Trophoblast cell (in vitro differentiated cells and primary cell): ENCODE measurements at regions not wholly inside any gene's neighbourhood (a gene's known extent, or its start where the extent isn't known, plus 50 kb on each side); places are given as distances from the start of the nearest gene placed in this dataset.

Experiments used
- DNase-seq, 2 donors: peaks; one replicate each; pipeline ENCODE4 v3.0.0-alpha.2; 2016
- H2AFZ ChIP-seq: 2 replicates; pipeline ENCODE4 v1.6.1; 2013; ENCODE audit warnings: low read length, moderate library complexity, mild to moderate bottlenecking; ENCODE audit not compliant: insufficient read depth, poor library complexity
- H2AK5ac ChIP-seq: 2 replicates; pipeline ENCODE4 v1.6.1; 2013; ENCODE audit warnings: mild to moderate bottlenecking, low read length
- H2BK120ac ChIP-seq: 2 replicates; pipeline ENCODE4 v1.6.1; 2013; ENCODE audit warnings: low read length, mild to moderate bottlenecking, moderate library complexity; ENCODE audit not compliant: insufficient read depth, poor library complexity
- H2BK12ac ChIP-seq: 2 replicates; pipeline ENCODE4 v1.6.1; 2013; ENCODE audit warnings: mild to moderate bottlenecking, low read length, moderate library complexity
- H2BK5ac ChIP-seq: 2 replicates; pipeline ENCODE4 v1.6.1; 2013; ENCODE audit warnings: low read length, low read depth, moderate library complexity, mild to moderate bottlenecking; ENCODE audit not compliant: poor library complexity
- H3K14ac ChIP-seq: 2 replicates; pipeline ENCODE4 v1.6.1; 2013; ENCODE audit warnings: mild to moderate bottlenecking, low read length
- H3K18ac ChIP-seq: 2 replicates; pipeline ENCODE4 v1.6.1; 2013; ENCODE audit warnings: mild to moderate bottlenecking, low read length
- H3K23ac ChIP-seq: 2 replicates; pipeline ENCODE4 v1.6.1; 2013; ENCODE audit warnings: low read length
- H3K27ac ChIP-seq: 2 replicates; pipeline ENCODE4 v1.5.1; 2013; ENCODE audit warnings: low read depth, mild to moderate bottlenecking, inconsistent platforms, low read length, moderate library complexity
- H3K27me3 ChIP-seq: 2 replicates; pipeline ENCODE4 v1.6.1; 2013; ENCODE audit warnings: inconsistent platforms, mild to moderate bottlenecking, low read length, moderate library complexity; ENCODE audit not compliant: insufficient read depth
- H3K36me3 ChIP-seq, 2 experiments: 1 replicate in 1 of 2; 2 replicates in 1 of 2; pipeline ENCODE4 v1.6.1; 2013; ENCODE audit warnings: low read length in 2 of 2, mild to moderate bottlenecking in 2 of 2, moderate library complexity in 1 of 2; ENCODE audit not compliant: insufficient read depth in 2 of 2, control insufficient read depth in 1 of 2
- H3K4ac ChIP-seq: 2 replicates; pipeline ENCODE4 v1.6.1; 2013; ENCODE audit warnings: low read depth, mild to moderate bottlenecking, low read length, moderate library complexity
- H3K4me1 ChIP-seq, 2 experiments: 1 replicate in 1 of 2; 2 replicates in 1 of 2; pipeline ENCODE4 v1.6.1; 2013; ENCODE audit warnings: low read length in 2 of 2, mild to moderate bottlenecking in 2 of 2, moderate library complexity in 1 of 2; ENCODE audit not compliant: insufficient read depth in 2 of 2, control insufficient read depth in 1 of 2
- H3K4me2 ChIP-seq: 2 replicates; pipeline ENCODE4 v1.6.1; 2013; ENCODE audit warnings: inconsistent platforms, mild to moderate bottlenecking, low read length, moderate library complexity
- H3K4me3 ChIP-seq: 2 replicates; pipeline ENCODE4 v1.5.1; 2013; ENCODE audit warnings: mild to moderate bottlenecking, low read depth, low read length, inconsistent platforms
- H3K79me1 ChIP-seq: one replicate; pipeline ENCODE4 v1.6.1; 2013; ENCODE audit warnings: low read length
- H3K79me2 ChIP-seq: 2 replicates; pipeline ENCODE4 v1.6.1; 2013; ENCODE audit warnings: low read length, mild to moderate bottlenecking; ENCODE audit not compliant: control insufficient read depth, insufficient read depth, poor library complexity
- H3K9ac ChIP-seq: 2 replicates; pipeline ENCODE4 v1.6.1; 2013; ENCODE audit warnings: mild to moderate bottlenecking, low read length
- H3K9me3 ChIP-seq: 2 replicates; pipeline ENCODE4 v1.6.1; 2013; ENCODE audit warnings: low read depth, mild to moderate bottlenecking, control low read depth, inconsistent platforms, low read length; ENCODE audit not compliant: insufficient read depth
- H4K12ac ChIP-seq: 2 replicates; pipeline ENCODE4 v1.6.1; 2013; ENCODE audit warnings: low read depth, mild to moderate bottlenecking, low read length, moderate library complexity
- H4K8ac ChIP-seq: 2 replicates; pipeline ENCODE4 v1.6.1; 2013; ENCODE audit warnings: low read depth, mild to moderate bottlenecking, low read length, moderate library complexity
- H4K91ac ChIP-seq: one replicate; pipeline ENCODE4 v1.6.1; 2013; ENCODE audit warnings: low read depth, mild to moderate bottlenecking, low read length, moderate library complexity
- WGBS: extraction: QIAGEN DNeasy Blood & Tissue Kit; methylation state at CpG from one replicate; pipeline ENCODE4 v1.1.7; 2013; ENCODE audit warnings: missing lambda C conversion rate; ENCODE audit not compliant: insufficient read length, insufficient coverage; ENCODE audit errors: extremely low coverage; 5-methylcytosine and 5-hydroxymethylcytosine counted together

DNA sequence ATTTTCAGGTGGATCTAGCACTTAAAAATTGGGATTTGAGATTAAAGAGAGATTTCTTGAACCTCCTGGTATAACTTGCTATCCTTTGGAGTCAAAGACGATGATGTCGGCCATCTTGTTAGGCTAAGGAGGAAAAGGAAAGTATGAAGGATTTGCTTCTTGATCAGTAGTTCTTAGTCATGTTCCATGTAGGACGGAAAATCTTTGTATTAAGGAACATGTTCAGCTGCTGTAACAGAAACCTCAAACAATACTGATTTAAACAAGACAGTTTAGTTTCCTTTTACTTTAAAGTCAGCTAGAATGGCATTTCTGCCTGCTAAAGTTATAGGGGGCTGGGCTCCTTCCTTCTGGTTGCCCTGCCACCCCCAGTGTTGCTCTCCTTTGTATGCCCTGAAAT, 56.4 kb upstream of the MGAT5 start:
- no peak overlapping the region for H3K27ac ChIP-seq

GRCh38 chr2:134198006-134198634, 55.8 kb upstream of the MGAT5 start:
- no peak overlapping the region for H4K91ac ChIP-seq
- H3K4me3 ChIP-seq, result no peak overlapping the region
- H2AFZ ChIP-seq, result no peak overlapping the region
- whole genome bisulfite sequencing, result no CpG with 5 or more reads among the region's 1 CpG
- no peaks in the 10 kb centered on the region for H3K27me3 ChIP-seq
- no peak overlapping the region for H3K4me2 ChIP-seq
- H3K18ac ChIP-seq, result no peak overlapping the region
- no peak overlapping the region for H3K14ac ChIP-seq
- no peak overlapping the region for H3K9ac ChIP-seq
- H2BK120ac ChIP-seq, result no peak overlapping the region
- no peak overlapping the region for H3K27ac ChIP-seq
- H4K8ac ChIP-seq, result no peak overlapping the region
- no peaks in the 10 kb centered on the region for H3K79me1 ChIP-seq
- no peak overlapping the region for H3K23ac ChIP-seq
- DNase-seq, result no peak
- H3K4me1 ChIP-seq, result peaks cover 0 to 5% of the 10 kb centered on the region in 2 experiments
- H3K79me2 ChIP-seq, result no peaks in the 10 kb centered on the region
- no peaks in the 10 kb centered on the region for H3K36me3 ChIP-seq
- H2BK12ac ChIP-seq, result no peak overlapping the region
- no peaks in the 10 kb centered on the region for H3K9me3 ChIP-seq
- no peak overlapping the region for H4K12ac ChIP-seq
- no peak overlapping the region for H2BK5ac ChIP-seq
- no peak overlapping the region for H3K4ac ChIP-seq
- no peak overlapping the region for H2AK5ac ChIP-seq

More for the DNA sequence above, 56.4 kb upstream of the MGAT5 start:
- no peak overlapping the region for H4K12ac ChIP-seq
- H3K79me2 ChIP-seq, result no peaks in the 10 kb centered on the region
- no peak overlapping the region for H4K8ac ChIP-seq
- no peak overlapping the region for H3K23ac ChIP-seq
- H3K79me1 ChIP-seq, result no peaks in the 10 kb centered on the region
- no peak overlapping the region for H3K4me3 ChIP-seq
- no peak overlapping the region for H3K4ac ChIP-seq
- no peaks in the 10 kb centered on the region for H3K36me3 ChIP-seq
- WGBS, result no CpG with 5 or more reads among the region's 3 CpGs
- H2AFZ ChIP-seq, result no peak overlapping the region
- H4K91ac ChIP-seq, result no peak overlapping the region
- no peak overlapping the region for H3K9ac ChIP-seq
- no peak overlapping the region for H2BK120ac ChIP-seq
- no peak overlapping the region for H2AK5ac ChIP-seq
- no peaks in the 10 kb centered on the region for H3K27me3 ChIP-seq
- H3K9me3 ChIP-seq, result no peaks in the 10 kb centered on the region
- H3K4me2 ChIP-seq, result no peak overlapping the region
- H3K4me1 ChIP-seq, result peaks cover 0 to 5% of the 10 kb centered on the region in 2 experiments
- no peak overlapping the region for H3K14ac ChIP-seq
- no peak overlapping the region for H2BK12ac ChIP-seq
- no peak for DNase-seq
- no peak overlapping the region for H3K18ac ChIP-seq
- H2BK5ac ChIP-seq, result no peak overlapping the region

- no peak overlapping the region for H3K4me3 ChIP-seq
- H3K79me1 ChIP-seq, result no peaks in the 10 kb centered on the region
- no peak for DNase-seq
- H3K9ac ChIP-seq, result no peak overlapping the region
- no peak overlapping the region for H3K27ac ChIP-seq
- H4K8ac ChIP-seq, result no peak overlapping the region
- H3K9me3 ChIP-seq, result no peaks in the 10 kb centered on the region
- H3K18ac ChIP-seq, result no peak overlapping the region
- no peak overlapping the region for H2BK5ac ChIP-seq
- H3K36me3 ChIP-seq, result no peaks in the 10 kb centered on the region
- H3K4ac ChIP-seq, result no peak overlapping the region
- H2BK12ac ChIP-seq, result no peak overlapping the region
- no peak overlapping the region for H2AFZ ChIP-seq
- H2BK120ac ChIP-seq, result no peak overlapping the region
- H2AK5ac ChIP-seq, result no peak overlapping the region
- H3K14ac ChIP-seq, result no peak overlapping the region
- H3K27me3 ChIP-seq, result no peaks in the 10 kb centered on the region
- no peak overlapping the region for H3K23ac ChIP-seq
- no CpG with 5 or more reads among the region's 3 CpGs for WGBS
- H4K12ac ChIP-seq, result no peak overlapping the region
- H3K4me2 ChIP-seq, result no peak overlapping the region
- no peaks in the 10 kb centered on the region for H3K79me2 ChIP-seq
- peaks cover 0 to 5% of the 10 kb centered on the region in 2 experiments for H3K4me1 ChIP-seq
- no peak overlapping the region for H4K91ac ChIP-seq
These were observed 54.7 kb upstream of the MGAT5 start for GRCh38 chr2:134199123-134199522.

- no peak overlapping the region for H2AK5ac ChIP-seq
- H4K8ac ChIP-seq, result no peak overlapping the region
- no peak overlapping the region for H4K91ac ChIP-seq
- no peak overlapping the region for H3K9ac ChIP-seq
- H3K4me2 ChIP-seq, result no peak overlapping the region
- H4K12ac ChIP-seq, result no peak overlapping the region
- WGBS, result no CpG with 5 or more reads among the region's 4 CpGs
- H3K36me3 ChIP-seq, result no peaks in the 10 kb centered on the region
- H2BK12ac ChIP-seq, result no peak overlapping the region
- no peaks in the 10 kb centered on the region for H3K79me1 ChIP-seq
- no peak for DNase-seq
- no peak overlapping the region for H3K23ac ChIP-seq
- no peak overlapping the region for H2BK120ac ChIP-seq
- no peak overlapping the region for H3K18ac ChIP-seq
- no peak overlapping the region for H2BK5ac ChIP-seq
- H3K4me3 ChIP-seq, result no peak overlapping the region
- no peaks in the 10 kb centered on the region for H3K27me3 ChIP-seq
- H3K4ac ChIP-seq, result no peak overlapping the region
- no peaks in the 10 kb centered on the region for H3K9me3 ChIP-seq
- no peaks in the 10 kb centered on the region for H3K79me2 ChIP-seq
- no peak overlapping the region for H3K27ac ChIP-seq
- peaks cover 0 to 5% of the 10 kb centered on the region in 2 experiments for H3K4me1 ChIP-seq
- no peak overlapping the region for H3K14ac ChIP-seq
- H2AFZ ChIP-seq, result no peak overlapping the region
These were observed 53.7 kb upstream of the MGAT5 start for GRCh38 chr2:134200036-134200618.
